SK-N-SH treated with all-trans-retinoic acid at 6 μM for 48 hours (cell line): ENCODE measurements at regions not wholly inside any gene's neighbourhood (a gene's known extent, or its start where the extent isn't known, plus 50 kb on each side); places are given as distances from the start of the nearest gene placed in this dataset.

Experiments used
- BACH2 ChIP-seq: fragments of 250-450 bp; sonication (Bioruptor Pico); IDR thresholded peaks from 2 replicates; pipeline ENCODE4 v1.9.0; 2021; ENCODE audit warnings: mild to moderate bottlenecking, borderline replicate concordance
- CSRNP3 ChIP-seq: fragments of 250-450 bp; sonication (Bioruptor Pico); IDR thresholded peaks from 2 replicates; pipeline ENCODE4 v1.5.1; 2021; ENCODE audit warnings: mild to moderate bottlenecking, moderate library complexity
- ESRRG ChIP-seq: fragments of 250-450 bp; sonication (Bioruptor Pico); IDR thresholded peaks from 2 replicates; pipeline ENCODE4 v1.6.1; 2021; ENCODE audit warnings: mild to moderate bottlenecking
- OSR1 ChIP-seq: fragments of 250-450 bp; sonication (Bioruptor Pico); IDR thresholded peaks from 2 replicates; pipeline ENCODE4 v1.8.0; 2022; ENCODE audit warnings: moderate library complexity, mild to moderate bottlenecking, inconsistent platforms
- PATZ1 ChIP-seq: fragments of 250-450 bp; sonication (Bioruptor Pico); IDR thresholded peaks from 2 replicates; pipeline ENCODE4 v1.8.0; 2020; ENCODE audit warnings: mild to moderate bottlenecking, moderate library complexity, borderline replicate concordance
- POU6F1 ChIP-seq: fragments of 250-450 bp; sonication (Bioruptor Pico); IDR thresholded peaks from 2 replicates; pipeline ENCODE4 v1.8.0; 2021; ENCODE audit warnings: low read depth, mild to moderate bottlenecking, moderate library complexity, borderline replicate concordance
- RARB ChIP-seq: fragments of 250-450 bp; sonication (Bioruptor Pico); IDR thresholded peaks from 2 replicates; pipeline ENCODE4 v1.8.0; 2021; ENCODE audit warnings: mild to moderate bottlenecking, moderate library complexity
- TSHZ2 ChIP-seq: fragments of 250-450 bp; sonication (Bioruptor Pico); IDR thresholded peaks from 2 replicates; pipeline ENCODE4 v1.5.0; 2020; ENCODE audit warnings: mild to moderate bottlenecking, moderate library complexity
- ZFP3 ChIP-seq: fragments of 250-450 bp; sonication (Bioruptor Pico); IDR thresholded peaks from 2 replicates; pipeline ENCODE4 v1.5.0; 2020; ENCODE audit warnings: mild to moderate bottlenecking, moderate library complexity
- ZNF565 ChIP-seq: fragments of 450-650 bp; formaldehyde crosslinking; conservative IDR thresholded peaks from 2 replicates; pipeline ENCODE4 v1.5.0; 2020; ENCODE audit warnings: low read depth, mild to moderate bottlenecking, moderate library complexity

- TF ChIP-seq ZNF565 (CRISPR knock-in tag): no peak
- no peak for TF ChIP-seq ZFP3
- no peak for TF ChIP-seq PATZ1 (CRISPR knock-in tag)
- TF ChIP-seq CSRNP3 (CRISPR knock-in tag): no peak
- TF ChIP-seq POU6F1 (CRISPR knock-in tag): no peak
- no peak for TF ChIP-seq TSHZ2 (CRISPR knock-in tag)
- no peak for TF ChIP-seq BACH2 (CRISPR knock-in tag)
- no peak for TF ChIP-seq ESRRG (CRISPR knock-in tag)
- no peak for TF ChIP-seq OSR1 (CRISPR knock-in tag)
- TF ChIP-seq RARB: no peak
Observed at GRCh38 chr1:105886309-105886708, 1170.2 kb upstream of the PRMT6 start.
